Epithelial cell of esophagus (primary cell): ENCODE measurements at regions not wholly inside any gene's neighbourhood (a gene's known extent, or its start where the extent isn't known, plus 50 kb on each side); places are given as distances from the start of the nearest gene placed in this dataset.

Experiments used
- DNase-seq: peaks from one replicate; pipeline ENCODE4 v3.0.0; 2010; ENCODE audit warnings: low read depth
- H3K4me3 ChIP-seq: 2 replicates; pipeline ENCODE4 v1.5.1; 2011; ENCODE audit warnings: mild to moderate bottlenecking, low read length, control low read depth
- TF ChIP-seq, protein P1 (sequence below): IDR thresholded peaks from 2 replicates; pipeline ENCODE4 v1.5.1; 2011; ENCODE audit warnings: low read depth, mild to moderate bottlenecking, low read length, control low read depth, inconsistent platforms; ENCODE audit not compliant: insufficient read depth; ENCODE audit errors: missing control alignments

DNA sequence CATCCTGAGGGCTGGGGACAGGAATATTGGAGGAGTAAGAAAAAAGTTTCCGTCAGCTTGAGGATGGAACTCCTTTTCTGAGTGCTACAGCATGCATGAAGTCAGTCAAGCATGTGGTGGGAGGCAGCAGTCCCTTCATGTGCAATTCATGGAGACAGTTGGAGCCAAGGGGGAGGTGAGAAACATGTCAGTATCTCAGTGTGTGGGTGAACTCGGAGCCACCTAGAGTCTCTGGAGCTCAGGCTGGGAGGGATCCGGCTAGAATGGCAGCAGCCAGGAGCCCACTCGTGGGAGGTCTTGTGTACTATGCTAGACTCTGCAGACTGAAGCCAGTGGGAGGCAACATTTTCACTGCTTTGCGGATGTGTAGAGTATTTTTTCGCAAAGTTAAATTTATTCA is 60.3 kb downstream of the AVPR1A start:
- no peak for DNase-seq
- TF ChIP-seq, protein P1, sequence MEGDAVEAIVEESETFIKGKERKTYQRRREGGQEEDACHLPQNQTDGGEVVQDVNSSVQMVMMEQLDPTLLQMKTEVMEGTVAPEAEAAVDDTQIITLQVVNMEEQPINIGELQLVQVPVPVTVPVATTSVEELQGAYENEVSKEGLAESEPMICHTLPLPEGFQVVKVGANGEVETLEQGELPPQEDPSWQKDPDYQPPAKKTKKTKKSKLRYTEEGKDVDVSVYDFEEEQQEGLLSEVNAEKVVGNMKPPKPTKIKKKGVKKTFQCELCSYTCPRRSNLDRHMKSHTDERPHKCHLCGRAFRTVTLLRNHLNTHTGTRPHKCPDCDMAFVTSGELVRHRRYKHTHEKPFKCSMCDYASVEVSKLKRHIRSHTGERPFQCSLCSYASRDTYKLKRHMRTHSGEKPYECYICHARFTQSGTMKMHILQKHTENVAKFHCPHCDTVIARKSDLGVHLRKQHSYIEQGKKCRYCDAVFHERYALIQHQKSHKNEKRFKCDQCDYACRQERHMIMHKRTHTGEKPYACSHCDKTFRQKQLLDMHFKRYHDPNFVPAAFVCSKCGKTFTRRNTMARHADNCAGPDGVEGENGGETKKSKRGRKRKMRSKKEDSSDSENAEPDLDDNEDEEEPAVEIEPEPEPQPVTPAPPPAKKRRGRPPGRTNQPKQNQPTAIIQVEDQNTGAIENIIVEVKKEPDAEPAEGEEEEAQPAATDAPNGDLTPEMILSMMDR, result no peak
- H3K4me3 ChIP-seq, result no peak overlapping the region

- no peak overlapping the region for H3K4me3 ChIP-seq
- DNase-seq, result no peak
- TF ChIP-seq, protein P1, result no peak
Measured at GRCh38 chr12:63086149-63086915, 64.7 kb downstream of the AVPR1A start.

- DNase-seq, result no peak
- no peak overlapping the region for H3K4me3 ChIP-seq
- TF ChIP-seq, protein P1, result no peak
Measured at GRCh38 chr12:63085120-63085519, 65.9 kb downstream of the AVPR1A start.

GRCh38 chr12:63084501-63084900 is 66.5 kb downstream of the AVPR1A start:
- TF ChIP-seq, protein P1, result no peak
- DNase-seq, result no peak
- H3K4me3 ChIP-seq, result no peak overlapping the region

GRCh38 chr12:63083046-63083445 is 68.0 kb downstream of the AVPR1A start:
- TF ChIP-seq, protein P1, result no peak
- no peak for DNase-seq
- H3K4me3 ChIP-seq, result no peak overlapping the region

- TF ChIP-seq, protein P1, result no peak
- no peak for DNase-seq
Measured at GRCh38 chr12:63079791-63080502, 71.1 kb downstream of the AVPR1A start.

More at GRCh38 chr12:63079791-63080502, 71.1 kb downstream of the AVPR1A start:
- H3K4me3 ChIP-seq, result no peak overlapping the region
